ENCODE measurements at regions not wholly inside any gene's neighbourhood (a gene's known extent, or its start where the extent isn't known, plus 50 kb on each side); places are given as distances from the start of the nearest gene placed in this dataset.

GRCh38 chr18:76130845-76131244 is 364.2 kb downstream of the ZNF516 start:
- peak; percentile 3 for DNase-seq (ENCODE audit: low spot score)

DNA sequence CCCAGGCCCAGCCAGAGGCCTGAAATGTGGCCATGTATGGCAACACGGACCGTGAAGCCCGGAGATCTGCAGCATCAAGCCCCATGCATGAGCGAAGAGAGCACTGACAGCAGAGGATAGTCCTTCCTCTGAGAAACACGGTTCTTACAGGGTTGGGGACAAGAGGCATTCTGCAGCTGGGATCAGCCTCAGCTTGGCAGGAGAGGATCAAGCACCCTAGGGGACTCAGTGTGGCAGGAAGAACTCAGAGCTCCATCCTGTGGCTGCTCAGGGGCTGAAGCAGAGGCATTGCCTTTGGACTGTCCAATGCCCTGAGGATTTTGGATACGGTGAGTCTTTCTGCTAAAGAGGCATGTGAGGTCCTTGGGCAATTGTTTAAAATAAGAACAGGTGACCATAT is 368.7 kb downstream of the ZNF516 start:
- DNase-seq (ENCODE audit: low spot score): no peak

DNA sequence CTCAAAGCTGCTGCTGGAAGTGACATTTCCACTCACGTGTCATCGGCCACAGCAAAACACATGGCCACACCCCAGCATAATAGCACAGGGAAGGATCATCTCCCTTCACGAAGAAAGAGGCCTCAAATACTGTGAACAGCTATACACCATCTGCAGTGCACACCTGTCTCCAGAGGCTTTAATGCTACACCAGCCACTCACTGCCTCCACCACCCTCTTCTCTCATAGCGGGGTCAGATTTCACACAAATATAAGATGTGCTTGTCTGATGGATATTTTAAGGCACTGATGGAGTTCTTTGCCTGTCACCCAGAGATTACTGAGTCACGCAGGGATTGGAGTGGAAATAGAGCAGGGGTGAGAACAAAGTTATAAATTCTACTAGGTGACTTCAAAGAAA is 374.0 kb downstream of the ZNF516 start:
- DNase-seq (ENCODE audit: low spot score): no peak

- DNase-seq (ENCODE audit: low spot score): no peak
Observed at GRCh38 chr18:76115580-76115979, 379.5 kb downstream of the ZNF516 start.

DNA sequence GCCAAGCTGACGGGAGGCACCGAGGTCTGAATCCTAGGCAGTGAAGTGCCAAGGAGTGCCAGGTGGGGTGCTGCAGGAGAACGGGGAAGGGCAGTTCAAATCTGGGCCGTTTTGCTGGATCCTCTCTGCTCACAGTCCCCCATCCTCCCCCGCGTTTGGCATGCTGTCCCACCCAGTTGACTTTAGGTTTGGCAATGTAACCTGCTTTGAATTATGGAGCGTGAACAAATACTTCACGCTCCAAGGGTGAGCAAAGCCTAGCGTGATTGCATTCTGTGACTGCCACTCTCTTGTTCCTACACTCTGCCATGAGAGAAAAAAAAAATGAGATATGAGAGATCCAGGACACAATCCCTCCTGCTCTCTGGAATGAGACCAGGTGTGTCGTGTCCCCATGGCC is 381.9 kb downstream of the ZNF516 start:
- DNase-seq (ENCODE audit: low spot score): no peak

DNA sequence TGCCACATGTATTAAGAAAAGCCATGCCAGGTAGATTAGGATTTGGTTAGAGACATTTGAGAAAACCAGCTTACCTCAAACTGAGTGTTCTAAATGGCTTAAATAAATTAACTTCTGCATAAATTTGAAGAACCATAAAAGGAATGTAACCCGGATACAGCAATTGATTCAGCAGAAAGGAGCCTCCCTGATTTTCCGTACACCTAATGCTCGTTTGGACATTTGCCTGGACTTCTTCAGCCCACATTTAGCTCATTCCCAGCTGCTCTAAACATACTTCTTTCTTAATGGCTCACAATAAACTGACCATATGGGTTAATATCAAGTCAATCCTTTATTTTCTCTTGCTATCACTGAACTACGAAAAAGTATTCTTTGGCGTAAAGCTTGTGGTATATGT is 392.4 kb downstream of the ZNF516 start:
- no peak for DNase-seq (ENCODE audit: low spot score)

DNA sequence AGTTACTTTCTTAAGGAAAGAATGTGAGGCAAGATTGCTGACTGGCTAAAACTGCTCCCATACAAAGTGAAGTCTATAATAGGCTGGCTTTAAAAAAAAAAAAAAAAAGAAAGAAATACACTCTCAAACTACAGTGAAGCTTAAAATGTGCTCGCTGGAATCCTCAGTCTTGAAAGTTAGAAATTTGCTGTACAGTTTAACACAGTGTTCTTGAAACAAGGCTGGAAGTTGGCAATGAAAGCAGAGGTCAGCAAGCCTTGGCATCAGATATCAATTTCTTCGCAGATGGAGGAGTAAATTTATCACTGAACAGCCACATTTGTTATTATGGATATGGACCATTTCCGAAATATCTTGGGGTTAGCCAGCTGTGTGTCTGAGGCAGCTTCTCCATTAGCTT is 392.9 kb downstream of the ZNF516 start:
- no peak for DNase-seq (ENCODE audit: low spot score)

DNA sequence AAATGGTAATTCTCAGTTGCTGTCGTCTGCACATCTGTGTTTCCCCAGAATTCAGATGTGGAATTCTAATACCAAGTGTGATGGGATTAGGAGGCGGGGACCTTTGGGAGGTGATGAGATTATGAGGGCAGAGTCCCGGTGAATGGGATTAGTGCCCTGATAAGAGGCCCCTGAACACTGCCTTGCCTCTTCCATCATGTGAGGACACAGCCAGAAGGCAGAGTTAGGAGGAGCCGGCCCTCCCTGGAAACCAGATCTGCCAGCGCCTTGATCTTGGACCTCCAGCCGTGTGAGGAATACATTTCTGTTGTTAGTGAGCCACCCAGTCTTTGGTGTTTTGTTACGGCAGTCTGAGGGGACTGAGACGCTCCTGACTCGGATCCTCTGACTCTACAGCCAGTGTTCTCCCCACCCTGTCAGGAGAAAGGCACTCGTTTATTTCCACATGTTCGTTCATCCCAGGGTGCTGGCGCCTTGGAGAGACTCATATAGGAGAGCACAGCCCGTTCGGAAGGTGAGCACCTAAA is 395.0 kb downstream of the ZNF516 start:
- DNase-seq (ENCODE audit: low spot score): no peak

GRCh38 chr18:76098674-76099411 is 396.2 kb downstream of the ZNF516 start:
- no peak for DNase-seq (ENCODE audit: low spot score)

DNA sequence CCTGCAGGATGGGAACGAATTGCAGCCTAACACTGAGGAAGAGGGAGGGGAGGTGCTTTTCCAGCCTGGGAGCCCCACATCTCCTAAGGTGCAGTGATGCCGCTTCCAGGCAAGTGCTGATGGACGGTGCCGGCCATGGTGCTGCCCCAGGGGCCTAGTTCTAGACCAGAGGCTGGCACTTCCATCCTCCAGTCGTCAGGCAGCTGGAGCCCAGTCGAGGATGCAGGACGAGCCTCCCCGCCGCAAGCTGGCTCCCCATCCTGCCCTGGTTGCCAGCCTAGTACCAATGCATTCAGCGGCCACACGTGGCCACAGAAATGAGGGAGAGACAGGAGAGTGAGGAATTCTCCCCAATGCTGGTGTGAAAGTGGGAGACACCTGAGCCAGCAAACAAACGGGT is 413.5 kb downstream of the ZNF516 start:
- DNase-seq (ENCODE audit: low spot score): no peak

DNA sequence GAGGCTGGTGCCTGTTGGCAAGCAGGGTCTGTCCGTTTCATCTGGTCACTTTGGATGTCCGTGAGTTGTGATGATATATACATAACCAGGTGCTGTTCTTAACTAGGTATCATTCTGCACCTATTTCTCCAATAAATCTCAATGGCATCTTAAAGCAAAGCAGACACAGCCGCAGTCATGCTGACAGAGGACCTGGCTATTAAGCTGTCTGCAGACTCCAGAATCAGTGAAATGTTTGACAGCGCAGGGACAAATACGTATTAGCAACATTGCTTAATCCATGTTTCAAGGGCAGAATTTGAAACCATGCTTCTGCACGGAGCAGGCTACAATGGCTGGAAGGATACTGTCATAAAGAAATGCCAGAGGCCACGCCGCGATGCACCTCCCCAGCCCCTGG is 414.6 kb downstream of the ZNF516 start:
- no peak for DNase-seq (ENCODE audit: low spot score)

DNA sequence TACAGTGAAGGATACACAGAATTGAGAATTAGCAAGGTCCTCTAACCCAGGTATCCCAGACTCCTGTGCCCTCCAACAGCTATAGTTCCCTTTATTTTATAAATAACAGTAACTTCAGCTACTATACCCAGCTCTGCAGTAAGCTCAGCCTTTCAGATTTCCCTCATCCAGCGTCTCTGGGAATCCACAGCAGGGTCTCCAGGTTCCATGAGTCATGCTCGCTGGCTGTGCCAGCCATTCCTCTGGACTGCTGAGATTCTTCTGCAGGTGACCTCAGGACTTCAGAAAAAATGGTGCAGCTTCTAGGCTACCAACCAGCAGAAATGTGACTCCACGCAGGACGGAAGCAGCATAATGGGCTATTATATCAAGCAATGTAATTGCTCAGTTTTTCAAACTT is 419.3 kb downstream of the ZNF516 start:
- no peak for DNase-seq (ENCODE audit: low spot score)

DNA sequence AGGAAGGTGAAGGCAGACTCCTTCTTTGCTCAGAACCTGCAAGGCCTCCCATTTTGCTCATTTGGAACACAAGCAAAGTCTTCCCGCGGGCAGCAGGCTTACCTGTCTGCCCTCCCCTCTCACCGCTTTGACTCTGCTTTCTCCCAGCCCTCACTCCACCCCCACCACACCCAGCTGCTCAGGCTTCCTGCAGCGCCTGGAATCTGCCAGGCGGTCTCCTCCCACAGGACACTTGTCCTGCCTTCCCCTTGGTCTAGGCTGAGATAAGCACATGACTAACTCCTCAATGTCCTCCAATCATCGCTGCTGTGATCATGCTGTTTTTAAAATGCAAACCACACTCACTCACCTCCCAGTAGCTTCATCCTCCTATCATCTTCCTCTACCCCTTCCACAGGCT is 430.0 kb downstream of the ZNF516 start:
- no peak for DNase-seq (ENCODE audit: low spot score)

DNA sequence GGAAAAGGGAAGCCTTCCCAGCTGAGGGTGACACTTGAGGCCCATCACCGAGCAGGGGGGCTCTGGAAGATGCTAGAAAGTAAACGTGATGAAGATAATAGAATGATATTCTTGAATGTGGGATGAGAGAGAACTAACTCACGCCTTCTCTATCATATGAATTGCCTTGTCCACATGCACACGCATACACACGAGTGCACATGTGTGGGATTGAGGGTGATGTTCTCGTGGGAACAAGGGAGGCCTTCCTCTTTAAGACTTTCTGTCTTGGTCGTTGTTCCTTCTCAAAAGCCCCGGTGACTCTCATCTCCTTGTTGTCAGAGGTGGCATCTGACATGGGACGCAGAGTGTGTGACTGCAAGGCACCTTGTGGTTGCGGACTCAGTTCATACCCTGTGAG is 436.9 kb downstream of the ZNF516 start:
- DNase-seq (ENCODE audit: low spot score): no peak

DNA sequence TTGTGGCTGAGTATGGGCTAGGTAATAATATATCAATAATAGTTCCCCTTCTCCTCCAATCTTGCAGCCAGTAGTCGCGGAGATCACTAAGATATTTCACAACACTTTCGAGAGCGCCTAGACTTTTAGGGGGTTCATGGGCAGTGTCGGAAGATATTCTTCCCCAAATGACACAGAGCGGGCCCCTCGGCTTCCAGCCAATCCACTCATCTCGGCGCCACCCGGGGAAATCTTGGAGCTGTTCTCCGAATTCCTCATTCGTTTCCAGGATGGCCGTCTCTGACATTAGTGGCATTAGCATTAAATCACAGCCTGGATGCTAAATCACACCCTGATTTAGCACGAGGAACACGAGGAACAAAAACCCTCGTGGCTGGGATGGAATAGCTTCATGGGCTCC is 437.7 kb downstream of the ZNF516 start:
- no peak for DNase-seq (ENCODE audit: low spot score)

- DNase-seq (ENCODE audit: low spot score): no peak
Observed at GRCh38 chr18:76056471-76057110, 438.5 kb downstream of the ZNF516 start.

GRCh38 chr18:76055578-76055977 is 439.5 kb downstream of the ZNF516 start:
- no peak for DNase-seq (ENCODE audit: low spot score)

DNA sequence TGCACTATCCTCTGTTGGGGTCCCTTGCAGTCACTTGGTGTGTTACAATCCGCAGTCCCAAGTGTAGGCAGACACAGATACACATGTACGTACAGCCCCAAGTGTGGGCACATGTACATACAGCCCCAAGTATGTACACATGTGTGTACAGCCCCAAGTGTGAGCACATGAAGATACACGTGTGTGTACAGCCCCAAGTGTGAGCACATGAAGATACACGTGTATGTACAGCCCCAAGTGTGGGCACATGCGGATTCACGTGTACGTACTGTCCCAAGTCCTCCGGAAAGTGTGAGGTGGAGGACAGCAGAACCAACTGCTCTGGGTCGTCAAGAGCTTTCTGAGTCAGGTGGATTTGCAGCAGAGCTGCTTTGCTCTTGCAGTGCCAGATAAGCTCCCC is 440.0 kb downstream of the ZNF516 start:
- no peak for DNase-seq (ENCODE audit: low spot score)

DNA sequence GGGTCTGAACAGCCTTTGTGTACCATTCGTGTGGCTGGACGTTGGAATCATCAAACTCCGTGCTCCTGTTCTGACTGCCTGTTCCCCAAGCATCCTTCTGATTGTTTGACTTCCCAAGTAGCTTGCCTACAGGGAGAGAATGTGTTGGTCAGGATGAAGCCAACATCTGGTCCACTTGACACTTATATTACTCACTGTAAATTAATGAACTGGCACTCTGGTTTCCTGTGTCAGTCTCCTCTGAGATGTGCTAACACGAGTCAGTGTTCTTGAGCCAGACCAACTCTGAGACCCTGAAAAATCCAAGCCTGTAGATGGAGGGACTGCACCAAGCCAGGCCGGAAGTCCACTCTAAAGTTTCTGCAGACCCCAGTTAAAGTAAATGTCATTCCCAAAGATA is 440.9 kb downstream of the ZNF516 start:
- DNase-seq (ENCODE audit: low spot score): no peak

GRCh38 chr18:76053551-76053950 is 441.5 kb downstream of the ZNF516 start:
- DNase-seq (ENCODE audit: low spot score): no peak

GRCh38 chr18:76052227-76052595 is 442.8 kb downstream of the ZNF516 start:
- DNase-seq (ENCODE audit: low spot score): no peak

- no peak for DNase-seq (ENCODE audit: low spot score)
Observed at GRCh38 chr18:76051396-76052226, 443.4 kb downstream of the ZNF516 start.

DNA sequence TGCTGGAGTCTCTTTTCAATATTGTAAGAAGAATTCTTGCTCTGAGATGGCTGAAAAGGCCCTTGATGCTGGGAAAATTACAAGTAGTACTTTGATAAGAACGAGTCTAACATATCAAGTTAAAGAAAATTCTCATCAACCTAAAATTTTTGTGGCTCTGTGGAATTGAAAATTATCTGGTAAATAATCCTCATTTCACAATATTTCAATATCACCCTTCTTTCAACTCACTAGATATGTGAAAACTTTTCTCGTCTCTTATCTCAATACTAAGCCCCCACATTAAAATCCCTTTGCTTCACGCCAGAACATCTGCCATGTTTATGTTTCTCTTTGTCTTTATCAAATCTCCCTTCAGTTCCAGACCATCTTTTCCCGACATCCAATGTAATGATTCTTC is 448.8 kb downstream of the ZNF516 start:
- no peak for DNase-seq (ENCODE audit: low spot score)
